ENCODE measurements at regions not wholly inside any gene's neighbourhood (a gene's known extent, or its start where the extent isn't known, plus 50 kb on each side); places are given as distances from the start of the nearest gene placed in this dataset.

DNA sequence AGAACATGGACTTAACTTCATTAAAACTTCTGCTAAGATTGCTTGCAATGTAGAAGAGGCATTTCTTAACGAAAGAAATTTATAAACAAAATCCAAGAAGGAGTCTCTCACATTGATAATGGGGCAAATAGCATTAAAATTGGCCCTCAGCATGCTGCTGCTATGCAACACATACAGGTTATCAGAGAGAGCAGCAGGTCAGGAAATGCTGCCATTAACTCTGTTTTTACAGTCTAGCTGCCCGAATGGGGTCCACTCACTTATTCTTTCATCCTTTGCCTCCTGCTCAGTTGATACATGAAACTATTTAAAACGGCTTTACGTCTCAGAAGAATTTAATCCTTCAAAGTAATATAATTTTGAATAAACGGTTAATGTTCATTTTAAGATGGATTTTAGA is 620.4 kb downstream of the SLC16A7 start:
- Mint-ChIP-seq H3K4me1 (ENCODE audit: insufficient read depth, unreplicated experiment) (peaks cover 6% of the 10 kb centered on the region), H3K36me3 (ENCODE audit: insufficient read depth, unreplicated experiment) (no peaks in the 10 kb centered on the region), H3K4me3 (ENCODE audit: unreplicated experiment) (no peak overlapping the region), H3K27me3 (ENCODE audit: insufficient read depth, unreplicated experiment) (no peaks in the 10 kb centered on the region), H3K27ac (ENCODE audit: low read depth, unreplicated experiment) (no peak overlapping the region), H3K9me3 (ENCODE audit: unreplicated experiment) (peaks cover 10% of the 10 kb centered on the region)
- ChIA-PET CTCF (no interaction called here), POLR2A (no interaction called here)
- no TSS peak for BruUV-seq (replicated peaks)
- no peak for DNase-seq (ENCODE audit: unreplicated experiment)
- TF ChIP-seq, protein P1, sequence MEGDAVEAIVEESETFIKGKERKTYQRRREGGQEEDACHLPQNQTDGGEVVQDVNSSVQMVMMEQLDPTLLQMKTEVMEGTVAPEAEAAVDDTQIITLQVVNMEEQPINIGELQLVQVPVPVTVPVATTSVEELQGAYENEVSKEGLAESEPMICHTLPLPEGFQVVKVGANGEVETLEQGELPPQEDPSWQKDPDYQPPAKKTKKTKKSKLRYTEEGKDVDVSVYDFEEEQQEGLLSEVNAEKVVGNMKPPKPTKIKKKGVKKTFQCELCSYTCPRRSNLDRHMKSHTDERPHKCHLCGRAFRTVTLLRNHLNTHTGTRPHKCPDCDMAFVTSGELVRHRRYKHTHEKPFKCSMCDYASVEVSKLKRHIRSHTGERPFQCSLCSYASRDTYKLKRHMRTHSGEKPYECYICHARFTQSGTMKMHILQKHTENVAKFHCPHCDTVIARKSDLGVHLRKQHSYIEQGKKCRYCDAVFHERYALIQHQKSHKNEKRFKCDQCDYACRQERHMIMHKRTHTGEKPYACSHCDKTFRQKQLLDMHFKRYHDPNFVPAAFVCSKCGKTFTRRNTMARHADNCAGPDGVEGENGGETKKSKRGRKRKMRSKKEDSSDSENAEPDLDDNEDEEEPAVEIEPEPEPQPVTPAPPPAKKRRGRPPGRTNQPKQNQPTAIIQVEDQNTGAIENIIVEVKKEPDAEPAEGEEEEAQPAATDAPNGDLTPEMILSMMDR (IDR thresholded peaks at IDR 0.05; ENCODE audit: unreplicated experiment), result no peak
- intact Hi-C loops (cut with micrococcal nuclease), result no loop called here

DNA sequence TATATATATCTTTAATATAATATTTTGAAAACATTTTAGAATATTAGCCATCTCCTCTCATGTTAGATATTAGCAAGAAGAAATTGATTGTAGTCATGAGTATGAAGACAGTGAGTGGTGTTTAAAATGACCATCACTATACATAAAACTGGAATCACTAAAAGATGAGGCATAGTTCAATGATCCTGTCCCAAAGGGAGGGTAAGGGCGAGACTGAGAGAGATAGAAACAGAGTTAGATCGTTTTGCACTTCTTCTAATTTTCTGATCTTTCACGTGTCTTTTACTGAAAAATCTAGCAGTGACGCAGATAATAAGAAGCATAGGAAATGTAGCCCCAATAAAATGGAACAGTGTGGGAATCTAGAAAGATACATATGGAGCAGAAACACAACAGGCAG is 627.4 kb downstream of the SLC16A7 start:
- no TSS peak for BruUV-seq (replicated peaks)

DNA sequence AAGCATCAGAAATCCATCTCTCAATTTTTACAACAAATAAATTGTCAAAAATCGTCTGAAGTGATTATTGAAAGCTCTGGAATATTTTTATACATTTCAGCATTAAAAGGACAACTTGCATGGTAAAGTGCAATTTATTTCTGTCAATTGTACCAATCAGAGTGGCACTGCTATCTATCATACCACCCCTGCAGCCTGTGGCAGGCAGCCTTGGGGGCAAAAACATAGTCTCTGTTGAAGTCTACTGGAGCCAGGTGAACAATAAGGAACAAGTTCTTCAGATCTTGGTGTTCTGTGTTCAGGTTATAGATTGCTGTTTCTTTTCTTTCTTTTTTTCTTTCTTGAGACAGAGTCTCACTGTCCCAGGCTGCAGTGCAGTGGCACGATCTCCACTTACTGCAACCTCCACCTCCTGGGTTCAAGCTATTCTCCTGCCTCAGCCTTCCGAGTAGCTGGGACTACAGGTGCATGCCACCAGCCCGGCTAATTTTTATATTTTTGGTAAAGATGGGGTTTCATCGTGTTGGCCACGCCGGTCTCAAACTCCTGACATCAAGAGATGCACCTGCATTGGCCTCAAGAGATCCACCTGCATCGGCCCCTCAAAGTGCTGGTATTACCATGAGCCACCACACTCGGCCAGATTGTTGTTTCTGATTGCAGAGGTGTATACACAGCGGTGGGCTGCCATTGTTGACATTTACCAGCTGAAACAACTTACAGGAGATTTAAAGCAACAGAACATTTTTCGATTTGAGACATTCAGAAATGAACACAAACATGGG is 629.6 kb downstream of the SLC16A7 start:
- intact Hi-C loops (cut with micrococcal nuclease), result no loop called here
- no peaks in the 10 kb centered on the region for H3K4me1 Mint-ChIP-seq (ENCODE audit: insufficient read depth, unreplicated experiment)
- CTCF ChIA-PET, result interaction anchor here (0.5 kb wide), 1 partner anchor 34 kb away, joined by 4 read pairs; no protein-coding TSS in a partner anchor
- no peaks in the 10 kb centered on the region for H3K27me3 Mint-ChIP-seq (ENCODE audit: insufficient read depth, unreplicated experiment)
- H3K4me3 Mint-ChIP-seq (ENCODE audit: unreplicated experiment), result no peak overlapping the region
- TF ChIP-seq, protein P1 (IDR thresholded peaks at IDR 0.05; ENCODE audit: unreplicated experiment), result no peak
- no peaks in the 10 kb centered on the region for H3K36me3 Mint-ChIP-seq (ENCODE audit: insufficient read depth, unreplicated experiment)
- no peak overlapping the region for H3K27ac Mint-ChIP-seq (ENCODE audit: low read depth, unreplicated experiment)
- no TSS peak for BruUV-seq (replicated peaks)
- no peak for DNase-seq (ENCODE audit: unreplicated experiment)
- POLR2A ChIA-PET, result interaction anchor here (0.7 kb wide), 1 partner anchor 12 kb away, joined by 3 read pairs; no protein-coding TSS in a partner anchor
- H3K9me3 Mint-ChIP-seq (ENCODE audit: unreplicated experiment), result peaks cover 9% of the 10 kb centered on the region

More for the DNA sequence above, 627.4 kb downstream of the SLC16A7 start:
- ChIA-PET POLR2A (no interaction called here), CTCF (no interaction called here)
- TF ChIP-seq, protein P1 (IDR thresholded peaks at IDR 0.05; ENCODE audit: unreplicated experiment), result no peak
- no peaks in the 10 kb centered on the region for H3K27me3 Mint-ChIP-seq (ENCODE audit: insufficient read depth, unreplicated experiment)
- no peak overlapping the region for H3K4me3 Mint-ChIP-seq (ENCODE audit: unreplicated experiment)
- intact Hi-C loops (cut with micrococcal nuclease), result no loop called here
- peaks cover 6% of the 10 kb centered on the region for H3K4me1 Mint-ChIP-seq (ENCODE audit: insufficient read depth, unreplicated experiment)
- DNase-seq (ENCODE audit: unreplicated experiment), result no peak
- H3K36me3 Mint-ChIP-seq (ENCODE audit: insufficient read depth, unreplicated experiment), result no peaks in the 10 kb centered on the region
- H3K27ac Mint-ChIP-seq (ENCODE audit: low read depth, unreplicated experiment), result no peak overlapping the region
- peaks cover 9% of the 10 kb centered on the region for H3K9me3 Mint-ChIP-seq (ENCODE audit: unreplicated experiment)

DNA sequence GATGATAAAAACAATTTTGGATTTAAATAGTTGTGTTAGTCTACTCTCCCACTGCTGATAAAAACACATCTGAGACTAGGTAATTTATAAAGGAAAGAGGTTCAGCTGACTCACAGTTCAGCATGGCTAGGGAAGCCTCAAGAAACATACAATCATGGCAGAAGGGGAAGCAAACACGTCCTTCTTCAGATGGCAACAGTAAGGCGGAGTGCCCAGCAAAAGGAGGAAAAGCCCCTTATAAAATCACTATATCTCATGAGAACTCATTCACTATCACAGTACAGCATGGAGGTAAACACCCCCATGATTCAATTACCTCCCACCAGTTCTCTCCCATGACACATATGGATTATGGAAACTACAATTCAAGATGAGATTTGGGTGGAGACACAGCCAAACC is 632.1 kb downstream of the SLC16A7 start:
- BruUV-seq (replicated peaks), result no TSS peak
- H3K9me3 Mint-ChIP-seq (ENCODE audit: unreplicated experiment), result peaks cover 9% of the 10 kb centered on the region
- no peaks in the 10 kb centered on the region for H3K4me1 Mint-ChIP-seq (ENCODE audit: insufficient read depth, unreplicated experiment)
- POLR2A ChIA-PET, result no interaction called here
- no peak for DNase-seq (ENCODE audit: unreplicated experiment)
- TF ChIP-seq, protein P1 (IDR thresholded peaks at IDR 0.05; ENCODE audit: unreplicated experiment), result no peak
- intact Hi-C loops (cut with micrococcal nuclease), result no loop called here
- H3K4me3 Mint-ChIP-seq (ENCODE audit: unreplicated experiment), result no peak overlapping the region
- no peak overlapping the region for H3K27ac Mint-ChIP-seq (ENCODE audit: low read depth, unreplicated experiment)
- no peaks in the 10 kb centered on the region for H3K27me3 Mint-ChIP-seq (ENCODE audit: insufficient read depth, unreplicated experiment)
- H3K36me3 Mint-ChIP-seq (ENCODE audit: insufficient read depth, unreplicated experiment), result no peaks in the 10 kb centered on the region
- CTCF ChIA-PET, result no interaction called here

Data from MCF 10A (cell line).